GM12891 (cell line): ENCODE measurements at regions not wholly inside any gene's neighbourhood (a gene's known extent, or its start where the extent isn't known, plus 50 kb on each side); places are given as distances from the start of the nearest gene placed in this dataset.

Experiments
- DNase-seq: peaks from one replicate; pipeline ENCODE4 v3.0.0; 2011; ENCODE audit warnings: low spot score; ENCODE audit not compliant: insufficient read length
- FAIRE-seq: peaks from 2 replicates; lab custom pipeline; 2011; peaks lifted over from hg19 to GRCh38; lab: Jason Lieb, UNC
- PAX5 ChIP-seq: IDR thresholded peaks from 2 replicates; pipeline ENCODE4 v1.6.1; 2011; ENCODE audit warnings: low read length, moderate library complexity, mild to moderate bottlenecking; ENCODE audit not compliant: insufficient read depth, severe bottlenecking
- POLR2A ChIP-seq: IDR thresholded peaks from 2 replicates; pipeline ENCODE4 v1.6.1; 2011; ENCODE audit warnings: low read depth, low read length, control low read depth
- POLR2AphosphoS5 ChIP-seq: IDR thresholded peaks from 2 replicates; pipeline ENCODE4 v1.6.1; 2011; ENCODE audit warnings: low read depth, low read length, control low read depth
- POU2F2 ChIP-seq: IDR thresholded peaks from 2 replicates; pipeline ENCODE4 v1.6.1; 2011; ENCODE audit warnings: low read depth, mild to moderate bottlenecking, control low read depth, low read length, moderate library complexity
- SPI1 ChIP-seq: IDR thresholded peaks from 2 replicates; pipeline ENCODE4 v1.6.1; 2011; ENCODE audit warnings: low read depth, low read length, control low read depth
- TAF1 ChIP-seq: IDR thresholded peaks from 2 replicates; pipeline ENCODE4 v1.6.1; 2011; ENCODE audit warnings: low read depth, low read length, control low read depth

- FAIRE-seq (no peak), DNase-seq (no peak)
- TF ChIP-seq POU2F2 (no peak), POLR2A (no peak), POLR2AphosphoS5 (no peak), TAF1 (no peak), SPI1 (no peak), PAX5 (no peak)
These were observed 57.7 kb upstream of the STC2 start for GRCh38 chr5:173385832-173386360.

- FAIRE-seq (no peak), DNase-seq (no peak)
These were observed 55.5 kb upstream of the STC2 start for GRCh38 chr5:173383711-173384110.

DNA sequence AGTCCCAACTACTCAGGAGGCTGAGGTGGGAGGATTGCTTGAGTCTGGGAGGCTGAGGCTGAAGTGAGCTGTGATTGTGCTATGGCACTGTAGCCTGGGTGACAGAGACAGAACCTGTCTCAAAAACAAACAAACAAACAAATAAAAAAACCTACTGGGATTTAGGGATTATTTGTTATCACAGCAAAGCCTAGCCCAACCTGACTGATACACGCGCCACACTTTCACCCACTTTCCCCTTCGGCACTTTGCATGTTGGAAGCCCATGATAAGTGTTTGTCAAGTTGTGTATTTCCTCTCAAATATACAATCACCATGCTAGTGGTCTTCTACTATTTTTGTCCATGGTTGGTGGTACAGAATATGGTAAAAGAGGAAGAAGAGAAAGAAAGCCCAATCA, 50.5 kb upstream of the STC2 start:
- no peak for FAIRE-seq

More at GRCh38 chr5:173383711-173384110, 55.5 kb upstream of the STC2 start:
- TF ChIP-seq POLR2AphosphoS5 (no peak), POLR2A (no peak), POU2F2 (no peak), TAF1 (no peak), SPI1 (no peak), PAX5 (no peak)

More for the DNA sequence above, 50.5 kb upstream of the STC2 start:
- DNase-seq = no peak
- TF ChIP-seq POLR2AphosphoS5 (no peak), POU2F2 (no peak), PAX5 (no peak), TAF1 (no peak), POLR2A (no peak), SPI1 (no peak)
